ENCODE measurements at regions not wholly inside any gene's neighbourhood (a gene's known extent, or its start where the extent isn't known, plus 50 kb on each side); places are given as distances from the start of the nearest gene placed in this dataset.

GRCh38 chr2:42901076-42901640, 108.8 kb upstream of the HAAO start:
- no peak for DNase-seq (ENCODE audit: low read depth in 2 of 2)

GRCh38 chr2:42900289-42900891, 108.0 kb upstream of the HAAO start:
- no peak for DNase-seq (ENCODE audit: low read depth in 2 of 2)

- no peak for DNase-seq (ENCODE audit: low read depth in 2 of 2)
These were observed 105.0 kb upstream of the HAAO start for GRCh38 chr2:42897358-42897757.

- no peak for DNase-seq (ENCODE audit: low read depth in 2 of 2)
These were observed 103.4 kb upstream of the HAAO start for GRCh38 chr2:42895791-42896135.

- no peak for DNase-seq (ENCODE audit: low read depth in 2 of 2)
These were observed 102.9 kb upstream of the HAAO start for GRCh38 chr2:42895134-42895790.

- DNase-seq (ENCODE audit: low read depth in 2 of 2): no peak
These were observed 100.8 kb upstream of the HAAO start for GRCh38 chr2:42893047-42893758.

- no peak for DNase-seq (ENCODE audit: low read depth in 2 of 2)
These were observed 98.5 kb upstream of the HAAO start for GRCh38 chr2:42890791-42891355.

- DNase-seq (ENCODE audit: low read depth in 2 of 2): no peak
These were observed 96.2 kb upstream of the HAAO start for GRCh38 chr2:42888321-42889245.

GRCh38 chr2:42886921-42887320, 94.5 kb upstream of the HAAO start:
- no peak for DNase-seq (ENCODE audit: low read depth in 2 of 2)

- no peak for DNase-seq (ENCODE audit: low read depth in 2 of 2)
These were observed 90.4 kb upstream of the HAAO start for GRCh38 chr2:42882756-42883155.

- no peak for DNase-seq (ENCODE audit: low read depth in 2 of 2)
These were observed 89.3 kb upstream of the HAAO start for GRCh38 chr2:42881732-42882131.

- no peak for DNase-seq (ENCODE audit: low read depth in 2 of 2)
These were observed 88.6 kb upstream of the HAAO start for GRCh38 chr2:42880738-42881690.

GRCh38 chr2:42879913-42880737, 87.7 kb upstream of the HAAO start:
- DNase-seq (ENCODE audit: low read depth in 2 of 2): no peak

GRCh38 chr2:42879121-42879705, 86.8 kb upstream of the HAAO start:
- DNase-seq (ENCODE audit: low read depth in 2 of 2): no peak

GRCh38 chr2:42878581-42878980, 86.2 kb upstream of the HAAO start:
- no peak for DNase-seq (ENCODE audit: low read depth in 2 of 2)

GRCh38 chr2:42877936-42878335, 85.6 kb upstream of the HAAO start:
- no peak for DNase-seq (ENCODE audit: low read depth in 2 of 2)

GRCh38 chr2:42877511-42877910, 85.1 kb upstream of the HAAO start:
- DNase-seq (ENCODE audit: low read depth in 2 of 2): no peak

- DNase-seq (ENCODE audit: low read depth in 2 of 2): no peak
These were observed 84.0 kb upstream of the HAAO start for GRCh38 chr2:42876326-42876751.

- DNase-seq (ENCODE audit: low read depth in 2 of 2): no peak
These were observed 83.5 kb upstream of the HAAO start for GRCh38 chr2:42875880-42876279.

Data from fibroblast of skin of left biceps (primary cell).